ENCODE measurements at regions not wholly inside any gene's neighbourhood (a gene's known extent, or its start where the extent isn't known, plus 50 kb on each side); places are given as distances from the start of the nearest gene placed in this dataset.

- no peaks in the 10 kb centered on the region for H3K27me3 ChIP-seq (ENCODE audit: insufficient read depth, poor library complexity, severe bottlenecking)
- no peak for DNase-seq (ENCODE audit: low spot score)
- ATAC-seq (ENCODE audit: low read depth): no peak; the same call in 2 of the 3 replicates
- no peaks in the 10 kb centered on the region for H3K36me3 ChIP-seq (ENCODE audit: low read depth)
- H3K4me3 ChIP-seq (ENCODE audit: severe bottlenecking): no peak overlapping the region
- no peak overlapping the region for H3K27ac ChIP-seq (ENCODE audit: poor library complexity, severe bottlenecking)
- no peaks in the 10 kb centered on the region for H3K4me1 ChIP-seq (ENCODE audit: insufficient read depth, poor library complexity, severe bottlenecking)
- H3K9me3 ChIP-seq (ENCODE audit: severe bottlenecking): no peaks in the 10 kb centered on the region
- TF ChIP-seq CTCF (IDR thresholded peaks at IDR 0.05; ENCODE audit: poor library complexity, severe bottlenecking): no peak
These were observed 189.0 kb downstream of the GALNT1 start for GRCh38 chr18:35770376-35771014.

DNA sequence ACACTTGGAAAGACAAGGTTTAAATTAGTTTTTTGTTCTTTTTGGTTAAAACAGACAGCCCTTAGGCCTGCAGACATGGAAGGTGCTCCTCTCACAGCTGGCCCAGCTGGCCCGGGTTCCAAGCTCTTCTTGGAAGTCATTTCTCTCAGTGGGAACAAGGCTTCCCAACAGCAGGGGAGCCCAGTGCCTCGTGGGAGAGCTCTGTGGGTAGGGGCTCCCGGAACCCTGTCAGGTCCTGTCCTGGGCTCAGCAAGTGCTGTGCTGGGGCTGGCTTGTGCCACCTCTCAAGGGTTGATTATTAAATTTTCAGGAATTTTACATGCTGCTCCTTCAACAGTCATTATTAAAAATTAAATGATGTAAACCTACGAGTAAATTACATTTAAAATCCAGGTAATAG lies 189.6 kb downstream of the GALNT1 start:
- no peak for ATAC-seq (ENCODE audit: low read depth)
- no peak for TF ChIP-seq CTCF (IDR thresholded peaks at IDR 0.05; ENCODE audit: poor library complexity, severe bottlenecking)
- DNase-seq (ENCODE audit: low spot score): no peak
- no peaks in the 10 kb centered on the region for H3K9me3 ChIP-seq (ENCODE audit: severe bottlenecking)
- H3K4me3 ChIP-seq (ENCODE audit: severe bottlenecking): no peak overlapping the region
- H3K4me1 ChIP-seq (ENCODE audit: insufficient read depth, poor library complexity, severe bottlenecking): no peaks in the 10 kb centered on the region
- no peaks in the 10 kb centered on the region for H3K36me3 ChIP-seq (ENCODE audit: low read depth)
- H3K27ac ChIP-seq (ENCODE audit: poor library complexity, severe bottlenecking): no peak overlapping the region
- H3K27me3 ChIP-seq (ENCODE audit: insufficient read depth, poor library complexity, severe bottlenecking): no peaks in the 10 kb centered on the region

GRCh38 chr18:35775887-35776286 lies 194.3 kb downstream of the GALNT1 start:
- Histone ChIP-seq H3K27ac (ENCODE audit: poor library complexity, severe bottlenecking) (no peak overlapping the region), H3K4me1 (ENCODE audit: insufficient read depth, poor library complexity, severe bottlenecking) (no peaks in the 10 kb centered on the region), H3K9me3 (ENCODE audit: severe bottlenecking) (no peaks in the 10 kb centered on the region), H3K4me3 (ENCODE audit: severe bottlenecking) (no peak overlapping the region), H3K36me3 (ENCODE audit: low read depth) (no peaks in the 10 kb centered on the region), H3K27me3 (ENCODE audit: insufficient read depth, poor library complexity, severe bottlenecking) (no peaks in the 10 kb centered on the region)
- ATAC-seq (ENCODE audit: low read depth) (no peak), DNase-seq (ENCODE audit: low spot score) (no peak)
- TF ChIP-seq CTCF (IDR thresholded peaks at IDR 0.05; ENCODE audit: poor library complexity, severe bottlenecking): no peak

- H3K4me3 ChIP-seq (ENCODE audit: severe bottlenecking): no peak overlapping the region
- H3K4me1 ChIP-seq (ENCODE audit: insufficient read depth, poor library complexity, severe bottlenecking): no peaks in the 10 kb centered on the region
- H3K27me3 ChIP-seq (ENCODE audit: insufficient read depth, poor library complexity, severe bottlenecking): no peaks in the 10 kb centered on the region
- H3K9me3 ChIP-seq (ENCODE audit: severe bottlenecking): no peaks in the 10 kb centered on the region
- no peak overlapping the region for H3K27ac ChIP-seq (ENCODE audit: poor library complexity, severe bottlenecking)
- no peak for ATAC-seq (ENCODE audit: low read depth)
- TF ChIP-seq CTCF (IDR thresholded peaks at IDR 0.05; ENCODE audit: poor library complexity, severe bottlenecking): no peak
- no peaks in the 10 kb centered on the region for H3K36me3 ChIP-seq (ENCODE audit: low read depth)
- DNase-seq (ENCODE audit: low spot score): no peak
These were observed 194.9 kb downstream of the GALNT1 start for GRCh38 chr18:35776473-35776872.

DNA sequence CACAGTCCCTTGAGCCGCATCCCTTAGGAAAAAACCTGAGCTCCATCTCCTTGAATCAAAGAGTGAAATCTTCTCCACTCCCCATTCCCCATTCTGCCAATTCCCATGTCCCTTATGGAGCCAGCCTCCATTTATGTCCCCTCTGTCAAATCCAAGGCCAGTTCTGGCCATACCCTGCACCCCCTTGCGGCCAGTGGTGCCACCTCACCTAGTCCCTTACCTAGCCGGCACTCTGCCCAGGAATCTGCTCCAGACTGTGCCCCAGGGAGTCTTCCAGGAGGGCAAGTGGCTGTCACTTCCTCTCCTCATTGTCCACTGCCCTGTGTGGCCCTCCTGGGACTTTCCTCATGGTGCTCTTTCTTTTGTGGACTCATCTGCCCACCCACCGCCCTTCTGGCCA lies 195.4 kb upstream of the RMP24 start:
- no peaks in the 10 kb centered on the region for H3K9me3 ChIP-seq (ENCODE audit: severe bottlenecking)
- TF ChIP-seq CTCF (IDR thresholded peaks at IDR 0.05; ENCODE audit: poor library complexity, severe bottlenecking): no peak
- H3K27ac ChIP-seq (ENCODE audit: poor library complexity, severe bottlenecking): no peak overlapping the region
- no peaks in the 10 kb centered on the region for H3K4me1 ChIP-seq (ENCODE audit: insufficient read depth, poor library complexity, severe bottlenecking)
- no peaks in the 10 kb centered on the region for H3K36me3 ChIP-seq (ENCODE audit: low read depth)
- no peak for ATAC-seq (ENCODE audit: low read depth)
- H3K4me3 ChIP-seq (ENCODE audit: severe bottlenecking): no peak overlapping the region
- DNase-seq (ENCODE audit: low spot score): no peak
- H3K27me3 ChIP-seq (ENCODE audit: insufficient read depth, poor library complexity, severe bottlenecking): no peaks in the 10 kb centered on the region

Measured in RWPE2 (cell line).